ENCODE measurements at regions not wholly inside any gene's neighbourhood (a gene's known extent, or its start where the extent isn't known, plus 50 kb on each side); places are given as distances from the start of the nearest gene placed in this dataset.

DNA sequence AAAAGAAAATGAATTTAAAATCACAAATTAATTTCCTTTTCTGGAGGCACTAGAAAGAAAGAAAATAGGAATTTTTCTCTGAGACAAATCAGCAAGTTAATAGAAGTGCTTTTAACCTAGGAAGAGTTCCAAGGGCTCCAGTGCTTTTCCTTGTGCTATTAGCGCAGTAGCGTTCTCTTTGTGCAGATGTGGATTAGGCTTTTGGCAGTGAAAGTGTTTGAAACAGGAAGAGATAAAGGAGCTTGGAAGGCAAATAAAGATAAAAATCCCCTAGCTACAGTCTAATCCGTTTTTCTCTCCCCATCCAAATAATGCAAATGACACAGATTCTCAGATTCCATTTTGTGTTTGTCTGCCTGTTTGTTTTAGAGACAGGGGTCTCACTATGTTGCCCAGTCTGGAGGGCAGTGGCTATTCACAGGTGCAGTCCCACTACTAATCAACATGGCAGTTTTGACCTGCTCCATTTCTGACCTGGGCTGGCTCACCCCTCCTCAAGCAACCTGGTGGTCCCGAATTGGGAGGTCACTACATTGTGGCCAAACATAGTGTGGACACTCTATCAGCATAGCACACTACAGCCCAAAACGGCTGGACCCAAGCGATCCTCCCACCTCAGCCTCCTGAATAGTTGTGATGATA, 166.1 kb downstream of the PAWR start:
- no peak overlapping the region for H3K27ac Mint-ChIP-seq (ENCODE audit: unreplicated experiment)
- no peak for TF ChIP-seq CTCF (conservative IDR thresholded peaks at IDR 0.05)
- H3K4me3 Mint-ChIP-seq: no peak overlapping the region
- H3K4me1 Mint-ChIP-seq: peaks cover 7% of the 10 kb centered on the region
- H3K9me3 Mint-ChIP-seq: no peaks in the 10 kb centered on the region
- H3K27me3 Mint-ChIP-seq (ENCODE audit: low read depth): no peaks in the 10 kb centered on the region
- no peaks in the 10 kb centered on the region for H3K36me3 Mint-ChIP-seq (ENCODE audit: low read depth)
- no peak for DNase-seq (ENCODE audit: low read depth, low spot score)

- Mint-ChIP-seq H3K27me3 (ENCODE audit: low read depth) (no peaks in the 10 kb centered on the region), H3K36me3 (ENCODE audit: low read depth) (no peaks in the 10 kb centered on the region), H3K27ac (ENCODE audit: unreplicated experiment) (no peak overlapping the region), H3K9me3 (no peaks in the 10 kb centered on the region), H3K4me3 (no peak overlapping the region), H3K4me1 (peaks cover 7% of the 10 kb centered on the region)
- no peak for DNase-seq (ENCODE audit: low read depth, low spot score)
- no peak for TF ChIP-seq CTCF (conservative IDR thresholded peaks at IDR 0.05)
Observed at GRCh38 chr12:79522989-79523386, 167.8 kb downstream of the PAWR start.

GRCh38 chr12:79522257-79522988, 168.3 kb downstream of the PAWR start:
- Mint-ChIP-seq H3K27me3 (ENCODE audit: low read depth) (no peaks in the 10 kb centered on the region), H3K27ac (ENCODE audit: unreplicated experiment) (no peak overlapping the region), H3K36me3 (ENCODE audit: low read depth) (no peaks in the 10 kb centered on the region), H3K4me1 (peaks cover 7% of the 10 kb centered on the region), H3K9me3 (no peaks in the 10 kb centered on the region), H3K4me3 (no peak overlapping the region)
- DNase-seq (ENCODE audit: low read depth, low spot score): no peak
- TF ChIP-seq CTCF (conservative IDR thresholded peaks at IDR 0.05): no peak

DNA sequence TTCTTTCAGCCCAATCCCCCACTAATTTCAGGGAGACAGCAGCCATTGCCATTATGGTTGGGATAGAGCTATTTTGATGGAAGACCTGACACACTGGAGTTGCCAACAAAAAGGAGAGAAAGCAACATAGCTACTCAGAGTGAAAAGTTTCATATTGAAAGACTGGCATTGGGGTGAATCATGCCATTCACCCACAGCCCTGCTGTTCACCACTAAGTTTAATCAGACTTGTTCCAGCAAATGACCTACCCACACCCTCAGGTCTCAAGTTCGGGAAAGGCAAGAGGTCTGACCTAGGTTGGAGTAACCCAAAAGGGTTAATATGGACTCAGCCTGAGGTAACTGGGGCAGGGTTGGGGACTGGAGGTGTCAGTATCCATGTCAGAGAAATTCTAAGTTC, 169.2 kb downstream of the PAWR start:
- Mint-ChIP-seq H3K27me3 (ENCODE audit: low read depth) (no peaks in the 10 kb centered on the region), H3K9me3 (no peaks in the 10 kb centered on the region), H3K27ac (ENCODE audit: unreplicated experiment) (no peak overlapping the region), H3K36me3 (ENCODE audit: low read depth) (no peaks in the 10 kb centered on the region), H3K4me1 (peaks cover 7% of the 10 kb centered on the region), H3K4me3 (no peak overlapping the region)
- no peak for DNase-seq (ENCODE audit: low read depth, low spot score)
- TF ChIP-seq CTCF (conservative IDR thresholded peaks at IDR 0.05): no peak

DNA sequence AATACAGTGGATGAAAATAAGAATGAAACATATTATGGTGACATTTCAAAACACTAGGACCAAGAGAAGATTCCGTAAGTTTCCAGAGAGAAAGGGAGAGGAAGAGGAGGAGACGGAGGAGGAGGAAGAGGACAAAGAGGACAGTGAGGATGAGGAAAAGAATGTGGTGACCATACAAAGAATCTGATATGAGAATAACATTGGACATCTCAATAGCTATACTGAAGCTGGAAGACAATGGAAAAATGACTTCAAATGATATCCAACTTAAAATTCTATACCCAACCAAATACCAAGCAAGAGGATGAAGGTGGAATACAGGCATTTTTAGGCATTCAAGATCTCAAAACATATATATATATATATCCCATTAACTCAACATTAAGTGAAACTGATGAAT, 173.4 kb downstream of the PAWR start:
- no peak for DNase-seq (ENCODE audit: low read depth, low spot score)
- Mint-ChIP-seq H3K27me3 (ENCODE audit: low read depth) (no peaks in the 10 kb centered on the region), H3K9me3 (peaks cover 3% of the 10 kb centered on the region)

More for the DNA sequence above, 173.4 kb downstream of the PAWR start:
- H3K27ac Mint-ChIP-seq (ENCODE audit: unreplicated experiment): no peak overlapping the region
- H3K36me3 Mint-ChIP-seq (ENCODE audit: low read depth): no peaks in the 10 kb centered on the region
- peaks cover 3% of the 10 kb centered on the region for H3K4me1 Mint-ChIP-seq
- no peak overlapping the region for H3K4me3 Mint-ChIP-seq
- TF ChIP-seq CTCF (conservative IDR thresholded peaks at IDR 0.05): no peak

Data from neural crest cell (in vitro differentiated cells).